Left colon (tissue), 2 donors: ENCODE measurements at regions not wholly inside any gene's neighbourhood (a gene's known extent, or its start where the extent isn't known, plus 50 kb on each side); places are given as distances from the start of the nearest gene placed in this dataset.
"Not testable (repeated sequence)": the region's sequence is repeated elsewhere in the genome, so short reads cannot be mapped to it uniquely, and the experiment has no call there.

ENCODE experiments used
- ATAC-seq: fragments of 200-7000 bp; cut with Tn5 transposase; one replicate; pipeline ENCODE4 v1.9.1; 2020; ENCODE audit warnings: mild to moderate bottlenecking, moderate library complexity
- DNase-seq, 2 donors: peaks; one replicate each; pipeline ENCODE4 v3.0.0-alpha.2; 2020
- intact Hi-C, 2 donors: fragments of 100-400 bp; cut with DNase I in 1 of 2; cut with micrococcal nuclease in 1 of 2; formaldehyde crosslinking; loops; one replicate each; pipeline versions ENCODE4 v1.11.2 to v1.14.0; 2022; cut with DNase I, micrococcal nuclease
- donor health status: DM: no; HTN: no; CAD: no.
- donor health status: DM: yes; HTN: yes; CAD: no.

GRCh38 chr6:78611102-78611620, 256.2 kb upstream of the IRAK1BP1 start:
- ATAC-seq = no peak
- DNase-seq = no peak
- intact Hi-C loops = no loop called here

DNA sequence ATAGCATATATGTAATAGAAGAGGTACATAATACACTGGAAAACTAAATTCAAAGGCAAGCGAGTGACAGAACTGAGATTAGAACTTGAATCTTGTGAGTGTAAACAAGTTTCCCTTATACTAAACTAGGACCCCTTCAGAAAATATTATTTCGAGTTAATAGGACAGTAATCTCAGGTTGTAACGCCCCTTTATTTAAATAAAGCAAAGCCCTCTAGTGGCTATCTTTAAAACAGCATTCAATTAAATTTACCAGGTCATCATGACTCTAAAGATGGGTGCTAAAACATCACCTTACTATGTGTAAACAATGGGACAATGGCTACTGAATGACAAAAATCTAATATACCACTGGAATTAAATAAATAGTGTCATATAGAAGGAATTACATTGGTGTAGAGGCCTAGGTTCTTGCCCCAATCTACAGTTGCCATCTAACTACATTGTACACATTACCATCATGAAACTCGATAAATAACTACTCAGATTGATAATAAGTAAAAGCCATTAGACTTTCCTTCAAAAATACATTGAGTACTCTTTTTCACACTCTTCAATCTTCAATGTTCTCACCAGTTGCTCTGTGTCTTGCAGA, 255.4 kb upstream of the IRAK1BP1 start:
- ATAC-seq (no peak), DNase-seq (no peak)
- intact Hi-C loops = no loop called here

- DNase-seq (no peak), ATAC-seq (no peak)
- intact Hi-C loops = no loop called here
Observed at GRCh38 chr6:78614961-78615360, 252.4 kb upstream of the IRAK1BP1 start.

DNA sequence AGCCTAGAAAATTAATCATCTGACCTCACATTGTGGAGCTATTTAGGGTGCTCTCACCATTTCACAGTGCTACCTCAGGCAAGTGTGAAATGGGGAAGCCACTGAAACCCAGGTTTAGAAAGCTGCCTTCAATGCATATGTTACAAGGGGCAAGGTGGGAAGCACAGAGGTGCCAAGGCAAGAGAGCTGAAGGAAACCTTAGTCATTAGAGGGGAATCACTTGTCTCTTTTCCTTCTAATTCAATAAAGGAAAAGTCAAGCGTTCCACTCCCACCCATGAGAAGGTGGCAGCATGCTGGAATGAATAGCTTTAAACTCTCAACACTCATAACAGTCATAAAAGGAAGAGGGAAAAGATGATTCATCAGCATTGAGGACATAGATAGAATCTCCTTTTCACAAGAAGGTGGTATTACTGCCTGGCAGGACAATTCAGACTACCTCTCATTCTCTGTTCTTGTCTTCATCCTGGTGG, 251.9 kb upstream of the IRAK1BP1 start:
- ATAC-seq (no peak), DNase-seq (no peak)
- intact Hi-C loops = no loop called here

GRCh38 chr6:78618970-78619369, 248.4 kb upstream of the IRAK1BP1 start:
- intact Hi-C loops = no loop called here
- no peak for ATAC-seq
- DNase-seq = no peak

DNA sequence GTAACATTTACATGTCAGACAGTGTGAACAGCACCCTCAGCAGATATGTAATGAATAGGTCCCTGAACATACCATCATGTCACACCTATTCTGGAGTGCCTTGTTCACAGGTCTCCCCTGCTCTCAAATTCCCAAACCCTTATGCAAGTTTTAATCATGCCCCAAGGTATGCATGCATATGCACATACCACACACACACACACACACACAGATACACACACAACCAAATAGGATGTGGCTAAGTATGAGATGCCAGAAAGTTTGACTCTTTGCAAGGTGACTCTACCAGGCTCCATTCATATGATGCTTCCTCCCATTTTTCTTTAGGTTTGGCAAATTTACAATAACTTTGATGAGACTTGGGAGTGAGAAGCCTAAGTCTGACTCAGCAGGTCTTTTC, 243.8 kb upstream of the IRAK1BP1 start:
- intact Hi-C loops = no loop called here
- DNase-seq (no peak), ATAC-seq (no peak)

GRCh38 chr6:78629154-78629721, 238.1 kb upstream of the IRAK1BP1 start:
- peak in 1 of 2 donors; percentile 19 for DNase-seq
- intact Hi-C loops = no loop called here
- ATAC-seq = peak; percentile 69

DNA sequence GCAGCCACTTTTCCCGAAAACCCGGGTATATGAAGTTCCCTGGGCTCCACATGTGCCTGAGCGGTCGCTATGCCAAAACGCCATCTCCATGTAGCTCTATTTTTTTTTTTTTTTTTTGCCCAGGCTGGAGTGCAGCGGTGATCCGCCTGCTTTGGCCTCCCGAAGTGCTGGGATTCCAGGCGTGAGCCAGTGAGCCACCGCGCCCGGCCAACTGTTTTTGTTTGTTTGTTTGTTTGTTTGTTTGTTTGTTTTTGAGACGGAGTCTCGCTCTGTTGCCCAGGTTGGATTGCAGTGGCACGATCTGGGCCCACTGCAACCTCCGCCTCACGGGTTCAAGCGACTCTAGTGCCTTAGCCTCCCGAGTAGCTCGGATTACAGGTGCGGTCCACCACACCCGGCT, 237.5 kb upstream of the IRAK1BP1 start:
- no peak for ATAC-seq
- DNase-seq = no peak
- intact Hi-C loops = no loop called here

DNA sequence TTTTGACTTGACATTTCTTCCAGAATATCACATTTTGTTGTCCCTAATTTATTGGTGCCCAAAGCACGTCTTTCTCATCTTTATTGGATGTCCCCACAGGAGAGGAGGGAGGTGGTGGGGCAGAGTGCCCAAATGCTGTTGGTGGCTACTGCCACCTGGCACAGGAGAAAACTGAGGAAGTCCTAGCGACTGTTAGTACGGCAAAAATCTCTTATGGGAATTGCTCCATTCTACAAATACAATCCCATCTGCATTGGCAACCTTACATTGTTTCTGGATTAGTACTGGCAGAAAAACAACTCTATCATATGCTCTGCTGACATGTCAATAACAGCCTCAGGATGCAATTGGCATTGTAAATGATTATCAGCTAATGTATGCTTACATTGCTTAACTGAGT, 235.4 kb upstream of the IRAK1BP1 start:
- no peak for ATAC-seq
- intact Hi-C loops = no loop called here
- DNase-seq = no peak

DNA sequence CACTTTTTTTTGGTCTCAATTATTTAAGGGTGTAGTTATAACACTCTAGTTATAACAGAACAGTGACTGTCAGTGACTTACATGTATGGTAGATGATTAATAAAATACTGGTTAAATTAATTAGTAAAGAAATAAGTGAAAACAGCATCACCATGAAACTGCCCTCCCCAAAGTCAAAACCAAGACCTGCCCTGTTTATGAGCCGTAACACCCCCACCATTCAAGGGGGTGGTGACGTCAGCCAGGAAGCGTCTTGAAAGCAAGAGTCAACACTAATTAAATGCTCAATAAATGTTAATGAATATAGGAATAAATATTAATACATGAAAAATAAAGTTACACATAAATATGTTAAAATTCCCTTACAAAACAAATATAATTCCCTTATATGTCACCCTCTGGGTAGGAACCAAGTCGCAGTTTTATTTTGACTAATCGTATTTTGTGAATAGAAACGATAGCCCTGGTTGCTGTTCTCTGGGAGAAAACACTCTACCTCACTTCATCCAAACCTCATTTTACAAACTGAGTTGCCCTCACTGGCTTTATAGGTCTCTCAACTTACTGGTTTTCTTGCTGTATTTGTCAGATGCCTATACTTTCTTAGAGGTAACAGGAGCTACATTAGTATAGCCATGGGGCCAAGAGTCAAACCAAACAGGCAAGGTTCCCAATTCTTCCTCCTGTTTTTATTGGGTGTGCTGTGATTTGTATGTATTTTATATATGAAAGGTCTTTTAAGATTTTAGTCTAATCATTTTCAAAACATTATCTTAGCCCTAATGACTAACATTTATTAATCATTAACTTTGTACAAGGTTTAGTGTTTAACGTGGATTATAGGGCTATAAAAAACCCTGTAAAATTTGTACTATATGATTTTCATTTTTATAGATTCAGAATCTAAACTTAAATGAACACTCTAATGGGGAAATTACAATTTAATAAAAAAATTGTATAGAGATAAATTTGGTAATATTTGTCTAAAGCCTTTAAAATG, 227.9 kb upstream of the IRAK1BP1 start:
- peak; percentile 88 for ATAC-seq

DNA sequence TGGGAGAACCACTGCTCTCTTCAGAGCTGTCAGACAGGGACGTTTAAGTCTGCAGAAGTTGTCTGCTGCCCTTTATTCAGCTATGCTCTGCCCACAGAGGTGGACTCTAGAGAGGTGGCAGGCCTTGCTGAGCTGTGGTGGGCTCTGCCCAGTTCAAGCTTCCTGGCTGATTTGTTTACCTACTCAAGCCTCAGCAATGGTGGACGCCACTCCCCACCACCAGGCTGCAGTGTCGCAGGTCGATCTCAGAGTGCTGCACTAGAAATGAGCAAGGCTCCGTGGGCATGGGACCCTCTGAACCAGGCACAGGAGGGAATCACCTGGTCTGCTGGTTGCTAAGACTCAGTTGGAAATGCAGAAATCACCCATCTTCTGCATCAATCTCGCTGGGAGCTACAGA, 223.4 kb upstream of the IRAK1BP1 start:
- ATAC-seq, DNase-seq, intact Hi-C loops: not testable (repeated sequence)

More for the DNA sequence above, 227.9 kb upstream of the IRAK1BP1 start:
- no peak for DNase-seq
- intact Hi-C loops = no loop called here

GRCh38 chr6:78646542-78647415, 220.6 kb upstream of the IRAK1BP1 start:
- ATAC-seq (peak; percentile 78), DNase-seq (peak; percentile 64 to 73)
- intact Hi-C loops = not testable (repeated sequence)

GRCh38 chr6:78665819-78666218, 201.5 kb upstream of the IRAK1BP1 start:
- intact Hi-C loops, DNase-seq, ATAC-seq: not testable (repeated sequence)

- intact Hi-C loops = no loop called here
- DNase-seq (no peak), ATAC-seq (no peak)
Observed at GRCh38 chr6:78666764-78667163, 200.6 kb upstream of the IRAK1BP1 start.

DNA sequence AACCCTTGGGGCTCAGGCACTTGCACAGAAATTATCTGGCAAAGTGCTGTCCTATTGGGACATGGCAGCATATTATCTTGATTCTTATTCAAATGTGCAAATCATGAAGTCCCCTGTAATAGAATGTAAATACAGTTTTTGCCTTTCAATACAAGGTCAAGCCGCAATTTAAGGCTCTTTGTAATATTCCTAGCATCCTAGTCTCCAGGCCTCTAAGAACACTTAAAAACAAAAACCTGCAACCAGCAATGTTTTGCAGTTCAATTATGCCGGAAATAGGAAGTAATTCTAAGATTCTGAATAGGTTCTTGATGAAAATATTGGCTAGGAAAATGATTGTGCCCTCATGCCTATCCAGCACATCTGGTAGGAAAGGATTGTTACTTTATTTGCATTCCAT, 197.2 kb upstream of the IRAK1BP1 start:
- intact Hi-C loops = no loop called here
- DNase-seq (no peak), ATAC-seq (no peak)

DNA sequence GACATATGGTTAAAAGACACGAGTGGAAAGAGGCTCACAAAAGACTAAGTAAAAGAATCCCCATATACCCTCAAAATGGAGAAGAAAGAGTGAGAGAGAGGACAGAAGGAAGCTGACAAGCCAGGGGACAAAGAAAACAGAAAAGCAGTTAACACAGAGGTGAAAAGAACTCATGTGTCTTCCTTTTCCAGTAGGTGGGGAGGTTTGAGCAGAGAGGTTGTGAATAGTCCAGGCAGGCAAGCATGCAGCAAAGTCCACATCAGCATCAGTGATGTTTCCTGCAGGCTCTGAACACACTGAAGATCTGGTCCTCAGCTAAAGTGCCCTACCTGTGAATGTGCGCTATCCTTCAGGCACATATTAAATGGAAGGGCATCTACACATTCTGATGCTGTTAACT, 196.5 kb upstream of the IRAK1BP1 start:
- ATAC-seq (no peak), DNase-seq (no peak)
- intact Hi-C loops = no loop called here

- ATAC-seq, DNase-seq, intact Hi-C loops: not testable (repeated sequence)
Observed at GRCh38 chr6:78676069-78677007, 191.0 kb upstream of the IRAK1BP1 start.

- intact Hi-C loops = no loop called here
- DNase-seq (no peak), ATAC-seq (no peak)
Observed at GRCh38 chr6:78688668-78689067, 178.7 kb upstream of the IRAK1BP1 start.
